HL-60 (cell line): ENCODE measurements at regions not wholly inside any gene's neighbourhood (a gene's known extent, or its start where the extent isn't known, plus 50 kb on each side); places are given as distances from the start of the nearest gene placed in this dataset.

ENCODE experiments used
- DNase-seq, 2 experiments: peaks; one replicate each; pipeline ENCODE4 v3.0.0-alpha.2; 2010 to 2020; ENCODE audit warnings: low read depth in 1 of 2, low spot score in 1 of 2
- H3K27ac ChIP-seq: fragments of 250-450 bp; sonication (Bioruptor Pico); replicated peaks from 2 replicates; pipeline ENCODE4 v1.5.1; 2020; ENCODE audit warnings: mild to moderate bottlenecking, moderate library complexity
- H3K27me3 ChIP-seq: fragments of 250-450 bp; sonication (Bioruptor Pico); 2 replicates; pipeline ENCODE4 v1.5.1; 2021; ENCODE audit warnings: mild to moderate bottlenecking, moderate library complexity; ENCODE audit not compliant: insufficient read depth, poor library complexity, severe bottlenecking
- H3K4me3 ChIP-seq: replicated peaks from 2 replicates; pipeline ENCODE4 v1.5.1; 2011; ENCODE audit warnings: mild to moderate bottlenecking, control low read depth, low read length; ENCODE audit not compliant: insufficient read depth
- GABPA ChIP-seq: IDR thresholded peaks from 2 replicates; pipeline ENCODE4 v1.6.1; 2012; ENCODE audit warnings: low read depth
- POLR2AphosphoS5 ChIP-seq: IDR thresholded peaks from 2 replicates; pipeline ENCODE4 v1.6.1; 2012; ENCODE audit warnings: low read depth
- SPI1 ChIP-seq: IDR thresholded peaks from 2 replicates; pipeline ENCODE4 v1.6.1; 2012; ENCODE audit warnings: low read depth, mild to moderate bottlenecking, borderline replicate concordance
- TF ChIP-seq, protein P1 (sequence below): IDR thresholded peaks from 2 replicates; pipeline ENCODE4 v1.6.1; 2012; ENCODE audit warnings: low read depth; ENCODE audit not compliant: insufficient replicate concordance
- TF ChIP-seq, protein P2 (sequence below): IDR thresholded peaks from one replicate; pipeline ENCODE4 v1.5.1; 2011; ENCODE audit warnings: low read length, control low read depth, inconsistent platforms; ENCODE audit not compliant: insufficient read depth

DNA sequence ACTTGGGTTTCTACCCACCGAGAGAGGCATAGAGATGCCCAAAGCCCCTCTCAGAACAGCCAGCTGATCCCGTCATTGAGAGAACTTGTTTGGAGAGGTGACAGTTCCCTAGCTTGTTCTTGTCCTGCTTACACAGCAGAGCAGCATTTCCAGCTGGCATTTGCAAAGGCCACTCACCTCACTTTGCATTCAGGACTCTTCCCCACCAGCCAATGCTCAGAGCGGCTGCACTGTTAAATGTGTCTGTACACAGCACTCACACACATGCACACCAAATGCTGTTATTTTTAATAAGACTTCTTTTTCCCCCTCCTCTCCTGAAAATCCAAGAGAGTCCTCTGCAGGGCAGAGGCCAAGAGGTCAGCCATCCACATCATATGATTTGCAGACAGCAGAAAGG lies 104.6 kb upstream of the SLC14A2 start:
- DNase-seq = no peak
- H3K4me3 ChIP-seq = no peak overlapping the region
- TF ChIP-seq POLR2AphosphoS5 = no peak
- TF ChIP-seq, protein P1, sequence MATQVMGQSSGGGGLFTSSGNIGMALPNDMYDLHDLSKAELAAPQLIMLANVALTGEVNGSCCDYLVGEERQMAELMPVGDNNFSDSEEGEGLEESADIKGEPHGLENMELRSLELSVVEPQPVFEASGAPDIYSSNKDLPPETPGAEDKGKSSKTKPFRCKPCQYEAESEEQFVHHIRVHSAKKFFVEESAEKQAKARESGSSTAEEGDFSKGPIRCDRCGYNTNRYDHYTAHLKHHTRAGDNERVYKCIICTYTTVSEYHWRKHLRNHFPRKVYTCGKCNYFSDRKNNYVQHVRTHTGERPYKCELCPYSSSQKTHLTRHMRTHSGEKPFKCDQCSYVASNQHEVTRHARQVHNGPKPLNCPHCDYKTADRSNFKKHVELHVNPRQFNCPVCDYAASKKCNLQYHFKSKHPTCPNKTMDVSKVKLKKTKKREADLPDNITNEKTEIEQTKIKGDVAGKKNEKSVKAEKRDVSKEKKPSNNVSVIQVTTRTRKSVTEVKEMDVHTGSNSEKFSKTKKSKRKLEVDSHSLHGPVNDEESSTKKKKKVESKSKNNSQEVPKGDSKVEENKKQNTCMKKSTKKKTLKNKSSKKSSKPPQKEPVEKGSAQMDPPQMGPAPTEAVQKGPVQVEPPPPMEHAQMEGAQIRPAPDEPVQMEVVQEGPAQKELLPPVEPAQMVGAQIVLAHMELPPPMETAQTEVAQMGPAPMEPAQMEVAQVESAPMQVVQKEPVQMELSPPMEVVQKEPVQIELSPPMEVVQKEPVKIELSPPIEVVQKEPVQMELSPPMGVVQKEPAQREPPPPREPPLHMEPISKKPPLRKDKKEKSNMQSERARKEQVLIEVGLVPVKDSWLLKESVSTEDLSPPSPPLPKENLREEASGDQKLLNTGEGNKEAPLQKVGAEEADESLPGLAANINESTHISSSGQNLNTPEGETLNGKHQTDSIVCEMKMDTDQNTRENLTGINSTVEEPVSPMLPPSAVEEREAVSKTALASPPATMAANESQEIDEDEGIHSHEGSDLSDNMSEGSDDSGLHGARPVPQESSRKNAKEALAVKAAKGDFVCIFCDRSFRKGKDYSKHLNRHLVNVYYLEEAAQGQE = no peak
- no peak for TF ChIP-seq GABPA
- no peak for TF ChIP-seq SPI1
- TF ChIP-seq, protein P2, sequence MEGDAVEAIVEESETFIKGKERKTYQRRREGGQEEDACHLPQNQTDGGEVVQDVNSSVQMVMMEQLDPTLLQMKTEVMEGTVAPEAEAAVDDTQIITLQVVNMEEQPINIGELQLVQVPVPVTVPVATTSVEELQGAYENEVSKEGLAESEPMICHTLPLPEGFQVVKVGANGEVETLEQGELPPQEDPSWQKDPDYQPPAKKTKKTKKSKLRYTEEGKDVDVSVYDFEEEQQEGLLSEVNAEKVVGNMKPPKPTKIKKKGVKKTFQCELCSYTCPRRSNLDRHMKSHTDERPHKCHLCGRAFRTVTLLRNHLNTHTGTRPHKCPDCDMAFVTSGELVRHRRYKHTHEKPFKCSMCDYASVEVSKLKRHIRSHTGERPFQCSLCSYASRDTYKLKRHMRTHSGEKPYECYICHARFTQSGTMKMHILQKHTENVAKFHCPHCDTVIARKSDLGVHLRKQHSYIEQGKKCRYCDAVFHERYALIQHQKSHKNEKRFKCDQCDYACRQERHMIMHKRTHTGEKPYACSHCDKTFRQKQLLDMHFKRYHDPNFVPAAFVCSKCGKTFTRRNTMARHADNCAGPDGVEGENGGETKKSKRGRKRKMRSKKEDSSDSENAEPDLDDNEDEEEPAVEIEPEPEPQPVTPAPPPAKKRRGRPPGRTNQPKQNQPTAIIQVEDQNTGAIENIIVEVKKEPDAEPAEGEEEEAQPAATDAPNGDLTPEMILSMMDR = no peak
- H3K27me3 ChIP-seq = no peaks in the 10 kb centered on the region
- H3K27ac ChIP-seq = no peak overlapping the region

DNA sequence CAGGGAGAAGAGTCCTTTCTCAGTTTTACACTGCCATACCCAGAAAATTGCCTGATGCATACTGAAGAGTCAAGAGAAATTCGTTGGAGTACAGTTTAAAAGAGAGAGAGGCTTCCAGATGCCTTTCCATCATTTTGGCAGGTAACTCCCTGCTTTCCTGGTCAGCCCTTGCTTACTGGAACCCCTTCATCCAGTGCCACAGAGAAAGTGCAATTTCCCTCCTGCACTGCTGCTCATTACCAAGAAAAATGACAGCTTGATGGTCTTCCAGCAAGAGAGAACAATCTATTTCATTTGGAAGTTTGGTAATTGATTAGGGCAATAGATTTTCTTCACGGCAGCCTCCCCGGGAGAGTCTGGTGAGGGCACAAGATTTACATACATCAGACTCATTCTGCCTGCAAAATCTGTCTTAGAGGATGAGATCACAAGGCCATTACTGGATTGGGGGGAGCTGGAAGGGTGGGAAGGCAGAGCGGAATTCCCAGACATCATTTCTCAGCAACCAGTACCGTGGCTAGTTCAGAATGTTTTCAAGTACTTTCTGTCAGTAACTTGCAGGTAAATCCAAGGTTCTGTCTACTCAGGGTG lies 102.8 kb upstream of the SLC14A2 start:
- Histone ChIP-seq H3K27ac (no peak overlapping the region), H3K4me3 (no peak overlapping the region), H3K27me3 (no peaks in the 10 kb centered on the region)
- no peak for TF ChIP-seq SPI1
- TF ChIP-seq, protein P2 = no peak
- TF ChIP-seq GABPA = no peak
- TF ChIP-seq POLR2AphosphoS5 = no peak
- TF ChIP-seq, protein P1 = no peak
- DNase-seq = no peak

DNA sequence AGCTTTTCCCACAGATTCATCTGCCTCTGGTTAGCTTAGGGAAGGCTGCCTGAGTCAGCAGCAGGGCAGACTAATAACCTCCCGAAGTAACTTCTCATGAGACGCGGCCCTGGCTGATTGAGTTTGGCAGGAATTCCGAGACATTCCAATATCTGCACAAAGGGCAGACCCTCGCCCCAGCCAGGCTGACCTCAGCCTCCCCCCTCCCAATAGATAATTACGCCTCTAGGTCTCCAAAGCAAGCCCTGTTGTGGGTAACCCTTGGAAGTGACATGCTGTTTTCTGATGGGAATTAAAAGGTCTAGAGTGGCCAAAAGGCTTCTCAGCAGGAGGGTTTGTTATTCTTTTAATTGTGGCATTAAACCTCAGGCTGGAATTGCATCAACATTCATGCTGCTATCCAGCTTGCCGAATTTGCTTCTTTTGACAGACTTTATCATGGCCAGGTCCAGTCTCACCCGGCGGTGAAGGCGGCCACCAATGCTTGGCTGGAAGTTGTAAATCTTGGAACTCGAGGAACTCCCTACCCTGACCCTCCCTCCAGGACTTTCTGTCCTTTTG lies 98.0 kb upstream of the SLC14A2 start:
- TF ChIP-seq POLR2AphosphoS5 (no peak), SPI1 (no peak), GABPA (no peak)
- TF ChIP-seq, protein P1 = no peak
- TF ChIP-seq, protein P2 = no peak
- Histone ChIP-seq H3K27me3 (no peaks in the 10 kb centered on the region), H3K27ac (no peak overlapping the region), H3K4me3 (no peak overlapping the region)
- no peak for DNase-seq
